ENCODE measurements at regions not wholly inside any gene's neighbourhood (a gene's known extent, or its start where the extent isn't known, plus 50 kb on each side); places are given as distances from the start of the nearest gene placed in this dataset.
A peak's percentile ranks its signal among the peaks of the same experiment; 100 is the strongest.

- no peak overlapping the region for H3K27ac ChIP-seq
- H3K4me3 ChIP-seq (ENCODE audit: low read depth, low read length): no peak overlapping the region
- TF ChIP-seq CTCF (IDR thresholded peaks at IDR 0.05; ENCODE audit: low read depth, low read length): no peak
- peak; percentile 54 for DNase-seq
- no peaks in the 10 kb centered on the region for H3K9me3 ChIP-seq (ENCODE audit: severe bottlenecking)
- peaks cover 85% of the 10 kb centered on the region for H3K27me3 ChIP-seq (ENCODE audit: insufficient read depth, low read depth, severe bottlenecking)
- H3K36me3 ChIP-seq: no peaks in the 10 kb centered on the region
Observed at GRCh38 chr19:29418201-29418600, 107.6 kb upstream of the VSTM2B start.

DNA sequence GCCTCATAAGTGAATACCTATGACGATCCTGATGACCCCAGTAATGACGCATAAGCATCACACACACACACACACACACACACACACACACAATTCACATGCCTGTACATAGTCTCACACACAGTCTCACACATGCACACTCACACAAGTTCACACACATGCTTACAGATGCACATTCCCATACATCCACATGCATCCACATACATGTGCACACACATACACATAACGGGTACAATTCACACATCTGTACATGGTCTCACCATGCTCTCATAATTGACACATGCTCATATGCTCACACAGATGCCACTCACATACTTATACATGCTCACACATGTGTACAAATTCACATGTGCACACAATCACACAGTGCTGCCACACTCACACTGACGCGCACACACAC, 105.7 kb upstream of the VSTM2B start:
- no peak overlapping the region for H3K4me3 ChIP-seq (ENCODE audit: low read depth, low read length)
- H3K9me3 ChIP-seq (ENCODE audit: severe bottlenecking): no peaks in the 10 kb centered on the region
- H3K27ac ChIP-seq: no peak overlapping the region
- no peaks in the 10 kb centered on the region for H3K36me3 ChIP-seq
- no peak for TF ChIP-seq CTCF (IDR thresholded peaks at IDR 0.05; ENCODE audit: low read depth, low read length)
- H3K27me3 ChIP-seq (ENCODE audit: insufficient read depth, low read depth, severe bottlenecking): peaks cover 88% of the 10 kb centered on the region
- no peak for DNase-seq

DNA sequence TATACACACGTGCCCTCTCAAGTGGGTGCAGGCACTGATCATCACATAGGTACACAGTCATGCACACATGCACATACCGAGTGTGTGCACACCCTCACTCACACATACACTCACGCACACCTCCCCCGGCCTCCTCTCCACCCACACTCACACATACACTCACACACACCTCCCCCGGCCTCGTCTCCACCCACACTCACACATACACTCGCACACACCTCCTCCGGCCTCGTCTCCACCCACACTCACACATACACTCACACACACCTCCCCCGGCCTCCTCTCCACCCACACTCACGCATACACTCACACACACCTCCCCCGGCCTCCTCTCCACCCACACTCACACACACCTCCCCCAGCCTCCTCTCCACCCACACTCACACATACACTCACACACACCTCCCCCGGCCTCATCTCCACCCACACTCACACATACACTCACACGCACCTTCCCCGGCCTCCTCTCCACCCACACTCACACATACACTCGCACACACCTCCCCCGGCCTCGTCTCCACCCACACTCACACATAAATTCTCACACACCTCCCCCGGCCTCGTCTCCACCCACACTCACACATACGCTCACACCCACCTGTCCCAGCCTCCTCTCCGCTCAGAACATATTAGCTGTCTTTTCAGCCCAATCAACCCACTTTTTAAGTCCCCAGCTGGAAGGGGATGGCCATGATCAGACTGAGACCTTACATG, 105.2 kb upstream of the VSTM2B start:
- H3K27me3 ChIP-seq (ENCODE audit: insufficient read depth, low read depth, severe bottlenecking): peaks cover 88% of the 10 kb centered on the region
- no peak overlapping the region for H3K4me3 ChIP-seq (ENCODE audit: low read depth, low read length)
- H3K27ac ChIP-seq: no peak overlapping the region
- no peak for TF ChIP-seq CTCF (IDR thresholded peaks at IDR 0.05; ENCODE audit: low read depth, low read length)
- no peaks in the 10 kb centered on the region for H3K36me3 ChIP-seq
- no peak for DNase-seq
- no peaks in the 10 kb centered on the region for H3K9me3 ChIP-seq (ENCODE audit: severe bottlenecking)

DNA sequence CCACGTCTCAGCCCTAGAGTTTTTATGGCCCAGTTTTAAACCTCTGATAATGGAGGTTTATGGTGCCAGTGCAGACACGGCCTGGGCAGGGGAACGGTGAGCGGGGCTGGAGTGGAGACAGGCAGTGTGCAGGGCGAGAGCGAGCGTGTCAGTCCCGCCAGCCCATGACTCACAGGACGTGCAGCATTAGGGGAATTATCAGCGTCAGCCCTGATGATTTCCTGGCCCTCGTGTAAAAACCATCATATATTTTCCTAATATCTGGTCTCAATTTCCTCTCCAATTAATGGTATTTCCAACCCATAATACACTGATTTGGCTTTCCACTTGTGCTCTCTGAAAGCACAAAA, 104.6 kb upstream of the VSTM2B start:
- H3K36me3 ChIP-seq: no peaks in the 10 kb centered on the region
- DNase-seq: no peak
- H3K27me3 ChIP-seq (ENCODE audit: insufficient read depth, low read depth, severe bottlenecking): peaks cover 88% of the 10 kb centered on the region
- H3K27ac ChIP-seq: no peak overlapping the region
- no peak overlapping the region for H3K4me3 ChIP-seq (ENCODE audit: low read depth, low read length)
- no peaks in the 10 kb centered on the region for H3K9me3 ChIP-seq (ENCODE audit: severe bottlenecking)
- TF ChIP-seq CTCF (IDR thresholded peaks at IDR 0.05; ENCODE audit: low read depth, low read length): no peak

DNA sequence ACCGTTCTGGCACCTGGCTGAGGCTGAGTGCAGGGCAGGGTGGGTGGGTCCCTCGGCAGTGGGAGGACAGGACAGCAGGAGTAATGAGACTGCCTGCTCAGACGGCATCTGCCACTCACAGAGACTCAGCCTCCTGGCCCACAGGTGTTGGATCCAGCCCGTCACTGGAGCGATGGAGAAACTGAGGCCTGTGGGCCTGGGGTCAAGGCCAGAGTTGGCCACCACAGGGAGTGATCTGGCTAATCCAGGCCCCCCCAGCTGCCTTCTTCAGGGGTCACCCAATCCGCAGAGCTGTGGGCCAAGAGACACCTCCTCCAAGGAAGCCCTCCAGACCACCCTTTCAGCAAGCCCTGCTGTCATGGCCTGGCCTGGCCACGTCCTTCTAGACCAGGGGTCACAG, 103.7 kb upstream of the VSTM2B start:
- no peak for TF ChIP-seq CTCF (IDR thresholded peaks at IDR 0.05; ENCODE audit: low read depth, low read length)
- H3K4me3 ChIP-seq (ENCODE audit: low read depth, low read length): no peak overlapping the region

DNA sequence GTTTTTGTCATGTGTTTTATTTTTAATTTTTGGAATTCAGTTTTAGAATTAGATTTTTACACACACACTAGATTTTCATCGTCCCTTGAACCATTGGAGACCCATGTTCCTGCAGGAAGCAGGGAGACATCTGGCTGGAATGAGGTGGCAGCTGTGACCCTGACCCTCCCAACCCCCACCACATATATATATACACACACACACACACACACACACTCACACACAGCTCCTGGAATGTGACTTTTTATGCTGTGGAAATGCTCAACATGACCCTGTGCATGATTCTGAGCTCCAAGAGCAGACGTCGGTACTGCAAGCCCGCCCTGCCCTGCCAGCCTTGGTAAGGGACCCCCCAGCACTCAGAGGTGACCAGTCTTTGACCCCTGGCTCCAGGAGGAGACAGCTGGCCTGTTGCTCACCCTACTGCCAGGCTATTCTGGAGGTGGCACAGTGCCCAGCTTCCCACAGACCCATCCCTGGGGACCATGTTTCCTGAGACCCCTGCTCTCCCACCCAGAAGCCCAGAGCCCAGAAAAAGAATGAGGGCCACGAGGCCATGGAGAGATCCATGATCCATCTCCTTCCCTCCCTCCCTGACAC, 103.2 kb upstream of the VSTM2B start:
- TF ChIP-seq CTCF (IDR thresholded peaks at IDR 0.05; ENCODE audit: low read depth, low read length): no peak
- Histone ChIP-seq H3K27me3 (ENCODE audit: insufficient read depth, low read depth, severe bottlenecking) (peaks cover 86% of the 10 kb centered on the region), H3K36me3 (no peaks in the 10 kb centered on the region), H3K9me3 (ENCODE audit: severe bottlenecking) (peaks cover 6% of the 10 kb centered on the region), H3K27ac (no peak overlapping the region), H3K4me3 (ENCODE audit: low read depth, low read length) (no peak overlapping the region)
- DNase-seq: no peak

More for the DNA sequence above, 103.7 kb upstream of the VSTM2B start:
- DNase-seq: no peak
- Histone ChIP-seq H3K27me3 (ENCODE audit: insufficient read depth, low read depth, severe bottlenecking) (peaks cover 86% of the 10 kb centered on the region), H3K9me3 (ENCODE audit: severe bottlenecking) (peaks cover 4% of the 10 kb centered on the region), H3K36me3 (no peaks in the 10 kb centered on the region), H3K27ac (no peak overlapping the region)

Measured in WERI-Rb-1 (cell line).